H1 (cell line): ENCODE measurements at regions not wholly inside any gene's neighbourhood (a gene's known extent, or its start where the extent isn't known, plus 50 kb on each side); places are given as distances from the start of the nearest gene placed in this dataset.

Source experiments
- ATF2 ChIP-seq: IDR thresholded peaks from 2 replicates; pipeline ENCODE4 v1.6.1; 2012; ENCODE audit warnings: low read length, inconsistent platforms
- BCL11A ChIP-seq, 2 experiments: IDR thresholded peaks; one replicate each; pipeline ENCODE4 v1.6.1; 2011; ENCODE audit warnings: low read depth in 2 of 2, low read length in 2 of 2, mild to moderate bottlenecking in 2 of 2
- RAD21 ChIP-seq, 2 experiments: IDR thresholded peaks in 1 of 2; conservative IDR thresholded peaks in 1 of 2; 2 replicates each; pipeline ENCODE4 v1.6.1; 2011; ENCODE audit warnings: low read depth in 2 of 2, low read length in 2 of 2, improper control_type of control experiment in 1 of 2, inconsistent platforms in 1 of 2, mild to moderate bottlenecking in 1 of 2, moderate library complexity in 1 of 2
- SIX5 ChIP-seq: IDR thresholded peaks from 2 replicates; pipeline ENCODE4 v1.6.1; 2011; ENCODE audit warnings: mild to moderate bottlenecking, low read depth, low read length

DNA sequence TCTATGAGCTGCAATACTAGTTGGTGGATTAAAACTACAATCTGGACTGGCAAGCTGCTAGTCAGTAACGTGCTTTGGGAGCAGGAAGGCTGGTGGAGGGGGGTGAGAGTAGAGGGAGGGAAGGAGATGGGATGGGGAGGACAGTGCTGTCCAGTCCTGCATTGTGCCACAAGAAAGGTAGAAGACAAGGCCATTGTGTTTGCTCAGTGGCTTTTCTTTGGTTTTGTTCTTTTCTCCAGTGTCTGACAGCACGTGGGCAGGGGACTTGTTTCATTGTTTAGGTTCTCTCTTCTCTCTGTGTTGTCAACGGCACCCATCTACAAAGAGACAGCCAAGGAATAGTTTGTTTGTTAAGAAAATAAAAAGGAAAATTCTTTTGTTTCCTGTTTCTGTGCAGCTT, 362.8 kb upstream of the PLXNA2 start (continued):
- TF ChIP-seq BCL11A (IDR thresholded peaks at IDR 0.05; ENCODE audit: low read depth in 2 of 2, low read length in 2 of 2) (no peak), SIX5 (no peak), RAD21 (IDR thresholded peaks at IDR 0.05 in 1 of 2, conservative IDR thresholded peaks at IDR 0.05 in 1 of 2; ENCODE audit: low read depth in 2 of 2, low read length in 2 of 2) (no peak), ATF2 (no peak)
